Transverse colon (tissue), 4 donors: ENCODE measurements at regions not wholly inside any gene's neighbourhood (a gene's known extent, or its start where the extent isn't known, plus 50 kb on each side); places are given as distances from the start of the nearest gene placed in this dataset.

Source experiments
- CTCF ChIP-seq, 5 experiments: fragments of 200-600 bp in 3 of 5; fragments of 450-650 bp in 2 of 5; sonication (generic) in 3 of 5; IDR thresholded peaks; 1 replicate in 2 of 5; 2 replicates in 3 of 5; pipeline ENCODE4 v1.5.1; 2016 to 2017; ENCODE audit warnings: antibody characterized with exemption in 5 of 5, inconsistent platforms in 3 of 5, mild to moderate bottlenecking in 2 of 5, moderate library complexity in 1 of 5
- EP300 ChIP-seq: sonication (generic); formaldehyde crosslinking; IDR thresholded peaks from one replicate; pipeline ENCODE4 v1.6.1; 2017; ENCODE audit warnings: antibody characterized with exemption, low read depth
- POLR2A ChIP-seq: fragments of 450-650 bp; IDR thresholded peaks from one replicate; pipeline ENCODE4 v1.6.1; 2016; ENCODE audit warnings: antibody characterized with exemption, mild to moderate bottlenecking, moderate library complexity
- POLR2AphosphoS5 ChIP-seq, 3 donors: sonication (generic); formaldehyde crosslinking; IDR thresholded peaks; one replicate each; pipeline ENCODE4 v1.6.1; 2016; ENCODE audit warnings: antibody characterized with exemption in 3 of 3

- TF ChIP-seq POLR2AphosphoS5 (IDR thresholded peaks at IDR 0.05): no peak
- no peak for TF ChIP-seq CTCF (IDR thresholded peaks at IDR 0.05)
- TF ChIP-seq EP300: no peak
- TF ChIP-seq POLR2A: no peak
Measured at GRCh38 chr3:191070201-191070600, 128.8 kb upstream of the OSTN start.
